Colonic mucosa (tissue), 4 donors: ENCODE measurements at regions not wholly inside any gene's neighbourhood (a gene's known extent, or its start where the extent isn't known, plus 50 kb on each side); places are given as distances from the start of the nearest gene placed in this dataset. TPM values are rescaled to one million over a fixed set of nuclear protein-coding genes. Genes with fewer than 3 reads are reported as not detected.

Experiments
- DNase-seq: peaks from one replicate; pipeline ENCODE4 v3.0.0-alpha.2; 2020
- H3K27ac ChIP-seq: fragments of 200-600 bp; one replicate; pipeline ENCODE4 v1.8.0; 2021
- H3K27me3 ChIP-seq: fragments of 200-600 bp; one replicate; pipeline ENCODE4 v1.8.0; 2021
- H3K36me3 ChIP-seq: fragments of 200-600 bp; one replicate; pipeline ENCODE4 v1.8.0; 2021
- H3K4me1 ChIP-seq: fragments of 200-600 bp; one replicate; pipeline ENCODE4 v1.8.0; 2021; ENCODE audit warnings: mild to moderate bottlenecking
- H3K4me3 ChIP-seq: fragments of 200-600 bp; one replicate; pipeline ENCODE4 v1.8.0; 2021
- H3K9ac ChIP-seq, 2 donors: one replicate each; pipeline ENCODE4 v1.7.0; 2013; ENCODE audit warnings: control low read depth in 2 of 2, low read depth in 2 of 2, low read length in 2 of 2
- H3K9me3 ChIP-seq: fragments of 200-600 bp; one replicate; pipeline ENCODE4 v1.8.0; 2021
- intact Hi-C: fragments of 100-400 bp; cut with DNase I; formaldehyde crosslinking; loops from one replicate; pipeline ENCODE4 v1.14.1; 2022
- microRNA-seq: library from miRNA; unstranded; fragments of <30 nt; microRNA quantifications from one replicate; pipeline ENCODE4, GENCODE V29; 2019
- TF ChIP-seq, protein P1 (sequence below): fragments of 200-600 bp; IDR thresholded peaks from one replicate; pipeline ENCODE4 v1.8.0; 2022; ENCODE audit warnings: antibody characterized with exemption, mild to moderate bottlenecking
- donor health status: healthy.
- donor health status: DM: no; HTN: no; CAD: no.
- donor health status: DM: no; HTN: no; CAD: no.

DNA sequence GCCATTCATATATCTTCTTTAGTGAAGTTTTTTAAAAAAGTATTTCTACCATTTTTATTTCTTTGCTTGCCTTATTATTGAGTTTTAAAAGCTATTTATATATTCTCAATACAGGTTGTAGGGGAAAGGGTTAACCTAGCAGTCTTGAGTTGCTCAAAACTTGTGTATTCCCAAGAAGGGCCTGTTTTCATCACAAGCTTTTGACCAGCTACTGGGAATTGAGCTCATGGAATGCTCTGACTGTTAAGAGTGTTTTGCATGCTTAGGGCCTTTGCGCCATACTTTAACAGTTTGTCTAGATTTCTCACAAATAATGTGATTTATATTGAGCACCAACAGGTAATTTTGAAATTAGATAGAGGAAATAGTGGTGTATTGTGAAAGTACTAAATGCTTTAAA lies 72.0 kb upstream of the CALCR start:
- Histone ChIP-seq H3K27ac (no peak overlapping the region), H3K36me3 (no peaks in the 10 kb centered on the region), H3K4me3 (no peak overlapping the region), H3K27me3 (no peaks in the 10 kb centered on the region), H3K9ac (no peak overlapping the region), H3K9me3 (no peaks in the 10 kb centered on the region), H3K4me1 (no peaks in the 10 kb centered on the region)
- TF ChIP-seq, protein P1, sequence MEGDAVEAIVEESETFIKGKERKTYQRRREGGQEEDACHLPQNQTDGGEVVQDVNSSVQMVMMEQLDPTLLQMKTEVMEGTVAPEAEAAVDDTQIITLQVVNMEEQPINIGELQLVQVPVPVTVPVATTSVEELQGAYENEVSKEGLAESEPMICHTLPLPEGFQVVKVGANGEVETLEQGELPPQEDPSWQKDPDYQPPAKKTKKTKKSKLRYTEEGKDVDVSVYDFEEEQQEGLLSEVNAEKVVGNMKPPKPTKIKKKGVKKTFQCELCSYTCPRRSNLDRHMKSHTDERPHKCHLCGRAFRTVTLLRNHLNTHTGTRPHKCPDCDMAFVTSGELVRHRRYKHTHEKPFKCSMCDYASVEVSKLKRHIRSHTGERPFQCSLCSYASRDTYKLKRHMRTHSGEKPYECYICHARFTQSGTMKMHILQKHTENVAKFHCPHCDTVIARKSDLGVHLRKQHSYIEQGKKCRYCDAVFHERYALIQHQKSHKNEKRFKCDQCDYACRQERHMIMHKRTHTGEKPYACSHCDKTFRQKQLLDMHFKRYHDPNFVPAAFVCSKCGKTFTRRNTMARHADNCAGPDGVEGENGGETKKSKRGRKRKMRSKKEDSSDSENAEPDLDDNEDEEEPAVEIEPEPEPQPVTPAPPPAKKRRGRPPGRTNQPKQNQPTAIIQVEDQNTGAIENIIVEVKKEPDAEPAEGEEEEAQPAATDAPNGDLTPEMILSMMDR = no peak
- no peak for DNase-seq
- intact Hi-C loops = no loop called here

DNA sequence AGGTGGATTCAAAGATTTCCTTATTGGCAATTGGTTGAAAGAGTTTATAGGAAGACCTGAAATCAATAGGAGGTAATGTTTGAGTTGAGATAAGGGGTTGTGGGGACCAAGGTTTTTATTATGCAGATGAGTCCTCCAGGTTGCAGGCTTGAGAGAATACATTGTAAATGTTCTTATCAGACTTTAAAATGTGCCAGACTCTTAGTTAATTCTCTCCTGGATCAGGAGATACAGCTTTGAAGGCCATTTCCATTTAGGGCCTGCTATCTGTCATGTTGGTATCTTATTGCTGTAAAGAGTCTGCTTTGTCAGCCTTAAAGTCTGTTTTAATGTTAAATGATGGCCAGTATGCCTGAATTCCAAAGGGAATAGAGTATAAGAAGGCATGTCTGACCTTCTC lies 61.8 kb upstream of the CALCR start:
- intact Hi-C loops = no loop called here
- Histone ChIP-seq H3K9ac (no peak overlapping the region), H3K27ac (no peak overlapping the region), H3K4me3 (no peak overlapping the region), H3K36me3 (no peaks in the 10 kb centered on the region), H3K27me3 (no peaks in the 10 kb centered on the region), H3K9me3 (no peaks in the 10 kb centered on the region), H3K4me1 (no peaks in the 10 kb centered on the region)
- no peak for DNase-seq
- TF ChIP-seq, protein P1 = no peak

GRCh38 chr7:93632371-93632770 lies 57.8 kb upstream of the CALCR start:
- TF ChIP-seq, protein P1 = no peak
- Histone ChIP-seq H3K4me1 (no peaks in the 10 kb centered on the region), H3K27ac (no peak overlapping the region), H3K36me3 (no peaks in the 10 kb centered on the region), H3K4me3 (no peak overlapping the region), H3K9me3 (no peaks in the 10 kb centered on the region), H3K9ac (no peak overlapping the region), H3K27me3 (no peaks in the 10 kb centered on the region)
- DNase-seq = no peak
- intact Hi-C loops = no loop called here

GRCh38 chr7:93629291-93629801 lies 54.8 kb upstream of the CALCR start:
- H3K36me3 ChIP-seq = no peaks in the 10 kb centered on the region
- H3K4me1 ChIP-seq = no peaks in the 10 kb centered on the region
- no peak overlapping the region for H3K4me3 ChIP-seq
- H3K9ac ChIP-seq = no peak overlapping the region
- H3K9me3 ChIP-seq = no peaks in the 10 kb centered on the region
- intact Hi-C loops = no loop called here
- TF ChIP-seq, protein P1 = no peak
- H3K27ac ChIP-seq = no peak overlapping the region
- no peaks in the 10 kb centered on the region for H3K27me3 ChIP-seq
- DNase-seq = no peak

DNA sequence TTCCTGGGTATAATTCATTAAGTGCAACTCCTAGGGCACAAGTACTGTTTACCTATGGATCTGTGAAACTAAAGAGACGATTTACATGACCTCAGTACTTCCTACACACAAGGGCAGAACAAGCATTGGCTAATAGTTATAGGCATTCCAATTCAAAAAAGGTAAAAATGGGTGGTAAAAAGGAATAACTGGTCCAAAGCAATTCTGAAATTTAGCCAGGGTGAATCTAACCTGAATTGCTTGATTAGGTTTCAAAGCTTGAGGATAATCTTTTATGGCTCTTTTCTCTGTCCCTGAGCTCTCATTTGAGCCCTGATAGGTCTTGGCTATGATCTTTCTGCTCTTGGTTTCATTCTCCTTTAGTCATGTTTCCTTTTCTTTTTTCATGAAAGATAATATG lies 52.3 kb upstream of the CALCR start:
- no peak overlapping the region for H3K9ac ChIP-seq
- no peak for DNase-seq
- intact Hi-C loops = no loop called here
- no peaks in the 10 kb centered on the region for H3K4me1 ChIP-seq
- H3K27ac ChIP-seq = no peak overlapping the region
- TF ChIP-seq, protein P1 = no peak
- no peak overlapping the region for H3K4me3 ChIP-seq
- no peaks in the 10 kb centered on the region for H3K36me3 ChIP-seq
- no peaks in the 10 kb centered on the region for H3K9me3 ChIP-seq
- no peaks in the 10 kb centered on the region for H3K27me3 ChIP-seq

Small RNA genes lying in the stretch of these regions (microRNA-seq; reads per million reads assigned to microRNA genes)
- not detected for gene MIR4652
